Gastroesophageal sphincter (tissue), 3 donors: ENCODE measurements at regions not wholly inside any gene's neighbourhood (a gene's known extent, or its start where the extent isn't known, plus 50 kb on each side); places are given as distances from the start of the nearest gene placed in this dataset.

Source experiments
- EP300 ChIP-seq: sonication (generic); formaldehyde crosslinking; IDR thresholded peaks from one replicate; pipeline ENCODE4 v1.6.1; 2017; ENCODE audit warnings: antibody characterized with exemption, mild to moderate bottlenecking
- POLR2A ChIP-seq, 2 donors: fragments of 450-650 bp; IDR thresholded peaks; one replicate each; pipeline ENCODE4 v1.6.1; 2017; ENCODE audit warnings: antibody characterized with exemption in 2 of 2, mild to moderate bottlenecking in 2 of 2, moderate library complexity in 1 of 2
- POLR2AphosphoS5 ChIP-seq: sonication (generic); formaldehyde crosslinking; IDR thresholded peaks from one replicate; pipeline ENCODE4 v1.6.1; 2017; ENCODE audit warnings: antibody characterized with exemption
- TF ChIP-seq, protein P1 (sequence below), 4 experiments: fragments of 200-600 bp in 2 of 4; fragments of 450-650 bp in 2 of 4; sonication (generic) in 1 of 4; IDR thresholded peaks; one replicate each; pipeline ENCODE4 v1.5.1; 2017 to 2019; ENCODE audit warnings: antibody characterized with exemption in 4 of 4, mild to moderate bottlenecking in 2 of 4, moderate library complexity in 2 of 4

DNA sequence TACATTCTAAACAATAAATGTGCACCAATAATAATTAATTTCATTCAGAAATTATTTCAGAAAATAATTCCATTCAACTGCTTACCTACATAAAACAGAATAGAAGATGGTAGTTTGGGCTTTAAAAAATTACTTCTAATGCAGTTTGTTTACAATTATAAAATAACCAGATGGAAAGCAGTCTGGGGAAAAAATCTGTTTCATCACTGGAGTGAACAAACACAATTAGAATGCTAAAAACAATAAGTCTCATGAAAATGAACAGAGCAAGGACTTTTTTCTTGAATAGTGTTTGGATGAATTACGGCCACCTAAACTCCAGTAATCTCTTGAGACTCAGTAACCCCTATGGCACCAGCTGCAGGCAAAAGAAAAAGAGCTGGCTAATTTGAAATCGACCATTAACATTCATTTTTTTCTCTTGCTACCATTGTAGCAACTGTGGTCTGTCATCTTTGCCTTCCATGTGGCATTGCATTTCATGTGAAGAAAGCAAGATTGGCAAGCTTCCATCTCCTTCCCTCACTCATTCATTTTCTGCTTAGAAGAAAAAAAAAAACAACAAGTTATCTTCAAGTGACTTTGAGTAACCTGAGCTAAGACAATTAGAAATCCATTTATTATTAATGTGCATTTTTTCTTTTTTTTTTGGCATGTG is 88.4 kb upstream of the CEP85L start:
- TF ChIP-seq, protein P1, sequence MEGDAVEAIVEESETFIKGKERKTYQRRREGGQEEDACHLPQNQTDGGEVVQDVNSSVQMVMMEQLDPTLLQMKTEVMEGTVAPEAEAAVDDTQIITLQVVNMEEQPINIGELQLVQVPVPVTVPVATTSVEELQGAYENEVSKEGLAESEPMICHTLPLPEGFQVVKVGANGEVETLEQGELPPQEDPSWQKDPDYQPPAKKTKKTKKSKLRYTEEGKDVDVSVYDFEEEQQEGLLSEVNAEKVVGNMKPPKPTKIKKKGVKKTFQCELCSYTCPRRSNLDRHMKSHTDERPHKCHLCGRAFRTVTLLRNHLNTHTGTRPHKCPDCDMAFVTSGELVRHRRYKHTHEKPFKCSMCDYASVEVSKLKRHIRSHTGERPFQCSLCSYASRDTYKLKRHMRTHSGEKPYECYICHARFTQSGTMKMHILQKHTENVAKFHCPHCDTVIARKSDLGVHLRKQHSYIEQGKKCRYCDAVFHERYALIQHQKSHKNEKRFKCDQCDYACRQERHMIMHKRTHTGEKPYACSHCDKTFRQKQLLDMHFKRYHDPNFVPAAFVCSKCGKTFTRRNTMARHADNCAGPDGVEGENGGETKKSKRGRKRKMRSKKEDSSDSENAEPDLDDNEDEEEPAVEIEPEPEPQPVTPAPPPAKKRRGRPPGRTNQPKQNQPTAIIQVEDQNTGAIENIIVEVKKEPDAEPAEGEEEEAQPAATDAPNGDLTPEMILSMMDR (IDR thresholded peaks at IDR 0.05), result no peak
- TF ChIP-seq POLR2A (IDR thresholded peaks at IDR 0.05) (no peak), POLR2AphosphoS5 (no peak), EP300 (no peak)
